Activated T-helper 2 cell treated with anti-CD3 and anti-CD28 coated beads, Interferon-gamma antibody, Interleukin-2, Interleukin-4, amounts not matched to agents 10 μg/mL and 5 μg/mL and 100 μg/mL, durations not matched to agents 14 hours and 24 hours and 36 hours (primary cell): ENCODE measurements at regions not wholly inside any gene's neighbourhood (a gene's known extent, or its start where the extent isn't known, plus 50 kb on each side); places are given as distances from the start of the nearest gene placed in this dataset.

Experiments used
- DNase-seq: peaks from one replicate; pipeline ENCODE4 v3.0.0; 2021; ENCODE audit warnings: low spot score
- H3K27ac Mint-ChIP-seq: one replicate; pipeline ENCODE4 v1.8.0; 2021; ENCODE audit warnings: mixed read lengths
- H3K27me3 Mint-ChIP-seq: one replicate; pipeline ENCODE4 v1.8.0; 2021; ENCODE audit warnings: low read depth, mixed read lengths
- H3K36me3 Mint-ChIP-seq: one replicate; pipeline ENCODE4 v1.8.0; 2021; ENCODE audit warnings: low read depth, mixed read lengths
- H3K4me1 Mint-ChIP-seq: one replicate; pipeline ENCODE4 v1.8.0; 2021; ENCODE audit warnings: low read depth, mixed read lengths
- H3K4me3 Mint-ChIP-seq: one replicate; pipeline ENCODE4 v1.8.0; 2021; ENCODE audit warnings: low read depth, mild to moderate bottlenecking, moderate library complexity, mixed read lengths
- H3K9me3 Mint-ChIP-seq: one replicate; pipeline ENCODE4 v1.8.0; 2021; ENCODE audit warnings: mixed read lengths
- intact Hi-C: fragments of 100-400 bp; cut with micrococcal nuclease; formaldehyde crosslinking; loops from one replicate; pipeline ENCODE4 v1.15.1; 2023

- no peak overlapping the region for H3K4me3 Mint-ChIP-seq
These were observed 594.8 kb downstream of the USP25 start for GRCh38 chr21:16324630-16325029.

GRCh38 chr21:16330082-16330907, 600.5 kb downstream of the USP25 start:
- Mint-ChIP-seq H3K36me3 (no peaks in the 10 kb centered on the region), H3K4me3 (no peak overlapping the region), H3K9me3 (no peaks in the 10 kb centered on the region), H3K27me3 (no peaks in the 10 kb centered on the region), H3K27ac (no peak overlapping the region), H3K4me1 (no peaks in the 10 kb centered on the region)
- intact Hi-C loops, result loop anchor here (2.0 kb wide), 1 partner anchor 247 kb away; no protein-coding TSS in a partner anchor
- no peak for DNase-seq

More at GRCh38 chr21:16324630-16325029, 594.8 kb downstream of the USP25 start:
- Mint-ChIP-seq H3K36me3 (no peaks in the 10 kb centered on the region), H3K27ac (no peak overlapping the region), H3K9me3 (no peaks in the 10 kb centered on the region), H3K27me3 (no peaks in the 10 kb centered on the region), H3K4me1 (no peaks in the 10 kb centered on the region)
- DNase-seq, result no peak
- intact Hi-C loops, result no loop called here

- intact Hi-C loops, result loop anchor here (2.0 kb wide), 1 partner anchor 248 kb away; no protein-coding TSS in a partner anchor
- Mint-ChIP-seq H3K27ac (no peak overlapping the region), H3K4me1 (no peaks in the 10 kb centered on the region), H3K36me3 (no peaks in the 10 kb centered on the region), H3K4me3 (no peak overlapping the region), H3K27me3 (no peaks in the 10 kb centered on the region), H3K9me3 (no peaks in the 10 kb centered on the region)
- no peak for DNase-seq
These were observed 601.1 kb downstream of the USP25 start for GRCh38 chr21:16330908-16331268.

GRCh38 chr21:16337266-16337665, 607.5 kb downstream of the USP25 start:
- Mint-ChIP-seq H3K4me3 (no peak overlapping the region), H3K4me1 (no peaks in the 10 kb centered on the region), H3K27ac (no peak overlapping the region), H3K27me3 (no peaks in the 10 kb centered on the region), H3K36me3 (no peaks in the 10 kb centered on the region), H3K9me3 (no peaks in the 10 kb centered on the region)
- DNase-seq, result no peak
- intact Hi-C loops, result no loop called here

- intact Hi-C loops, result no loop called here
These were observed 613.1 kb downstream of the USP25 start for GRCh38 chr21:16342932-16343331.

GRCh38 chr21:16343776-16344175, 614.0 kb downstream of the USP25 start:
- intact Hi-C loops, result no loop called here
- Mint-ChIP-seq H3K9me3 (no peaks in the 10 kb centered on the region), H3K27me3 (no peaks in the 10 kb centered on the region), H3K36me3 (no peaks in the 10 kb centered on the region), H3K4me3 (no peak overlapping the region), H3K4me1 (no peaks in the 10 kb centered on the region), H3K27ac (no peak overlapping the region)
- no peak for DNase-seq

More at GRCh38 chr21:16342932-16343331, 613.1 kb downstream of the USP25 start:
- no peaks in the 10 kb centered on the region for H3K4me1 Mint-ChIP-seq
- no peaks in the 10 kb centered on the region for H3K9me3 Mint-ChIP-seq
- H3K27ac Mint-ChIP-seq, result no peak overlapping the region
- no peaks in the 10 kb centered on the region for H3K27me3 Mint-ChIP-seq
- H3K4me3 Mint-ChIP-seq, result no peak overlapping the region
- H3K36me3 Mint-ChIP-seq, result no peaks in the 10 kb centered on the region
- DNase-seq, result no peak

- intact Hi-C loops, result no loop called here
- Mint-ChIP-seq H3K4me3 (no peak overlapping the region), H3K27ac (no peak overlapping the region), H3K9me3 (no peaks in the 10 kb centered on the region), H3K36me3 (no peaks in the 10 kb centered on the region), H3K27me3 (no peaks in the 10 kb centered on the region), H3K4me1 (no peaks in the 10 kb centered on the region)
- no peak for DNase-seq
These were observed 616.0 kb downstream of the USP25 start for GRCh38 chr21:16345757-16346156.

- Mint-ChIP-seq H3K4me3 (no peak overlapping the region), H3K36me3 (no peaks in the 10 kb centered on the region)
- intact Hi-C loops, result no loop called here
These were observed 617.4 kb downstream of the USP25 start for GRCh38 chr21:16347223-16347622.

GRCh38 chr21:16353764-16354163, 624.0 kb downstream of the USP25 start:
- no peaks in the 10 kb centered on the region for H3K27me3 Mint-ChIP-seq
- no peaks in the 10 kb centered on the region for H3K36me3 Mint-ChIP-seq
- H3K4me1 Mint-ChIP-seq, result no peaks in the 10 kb centered on the region

More at GRCh38 chr21:16347223-16347622, 617.4 kb downstream of the USP25 start:
- Mint-ChIP-seq H3K9me3 (no peaks in the 10 kb centered on the region), H3K27me3 (no peaks in the 10 kb centered on the region), H3K4me1 (no peaks in the 10 kb centered on the region), H3K27ac (no peak overlapping the region)
- DNase-seq, result no peak

GRCh38 chr21:16357994-16358393, 628.2 kb downstream of the USP25 start:
- Mint-ChIP-seq H3K4me1 (no peaks in the 10 kb centered on the region), H3K9me3 (peaks cover 9% of the 10 kb centered on the region), H3K27ac (no peak overlapping the region), H3K27me3 (no peaks in the 10 kb centered on the region), H3K36me3 (no peaks in the 10 kb centered on the region), H3K4me3 (no peak overlapping the region)
- DNase-seq, result no peak
- intact Hi-C loops, result no loop called here

More at GRCh38 chr21:16353764-16354163, 624.0 kb downstream of the USP25 start:
- Mint-ChIP-seq H3K9me3 (no peaks in the 10 kb centered on the region), H3K27ac (no peak overlapping the region), H3K4me3 (no peak overlapping the region)
- intact Hi-C loops, result no loop called here
- DNase-seq, result no peak

GRCh38 chr21:16358784-16359183, 629.0 kb downstream of the USP25 start:
- DNase-seq, result no peak
- Mint-ChIP-seq H3K9me3 (peaks cover 9% of the 10 kb centered on the region), H3K27ac (no peak overlapping the region), H3K4me1 (no peaks in the 10 kb centered on the region), H3K27me3 (no peaks in the 10 kb centered on the region), H3K36me3 (no peaks in the 10 kb centered on the region), H3K4me3 (no peak overlapping the region)
- intact Hi-C loops, result no loop called here

- DNase-seq, result no peak
- no peaks in the 10 kb centered on the region for H3K27me3 Mint-ChIP-seq
- peaks cover 9% of the 10 kb centered on the region for H3K9me3 Mint-ChIP-seq
- H3K4me3 Mint-ChIP-seq, result no peak overlapping the region
- intact Hi-C loops, result no loop called here
- H3K36me3 Mint-ChIP-seq, result no peaks in the 10 kb centered on the region
- no peaks in the 10 kb centered on the region for H3K4me1 Mint-ChIP-seq
- H3K27ac Mint-ChIP-seq, result no peak overlapping the region
These were observed 633.3 kb downstream of the USP25 start for GRCh38 chr21:16363100-16363499.

- H3K4me3 Mint-ChIP-seq, result no peak overlapping the region
- H3K27ac Mint-ChIP-seq, result no peak overlapping the region
- no peaks in the 10 kb centered on the region for H3K36me3 Mint-ChIP-seq
- no peaks in the 10 kb centered on the region for H3K4me1 Mint-ChIP-seq
- DNase-seq, result no peak
- H3K27me3 Mint-ChIP-seq, result no peaks in the 10 kb centered on the region
- peaks cover 9% of the 10 kb centered on the region for H3K9me3 Mint-ChIP-seq
- intact Hi-C loops, result no loop called here
These were observed 633.7 kb downstream of the USP25 start for GRCh38 chr21:16363518-16363917.
